K562 (cell line): ENCODE measurements at regions not wholly inside any gene's neighbourhood (a gene's known extent, or its start where the extent isn't known, plus 50 kb on each side); places are given as distances from the start of the nearest gene placed in this dataset.

ENCODE experiments used
- ATAC-seq: fragments of 200-7000 bp; cut with Tn5 transposase; 3 replicates; pipeline ENCODE4 v1.9.1; 2020; ENCODE audit warnings: moderate library complexity
- BruUV-seq: library from RNA; stranded (reverse); fragments of 400-500 nt; replicated peaks from 2 replicates; lab custom pipeline; 2021; lab: Mats Ljungman, UMichigan
- CTCF ChIA-PET: fragments of 300-600 bp; formaldehyde crosslinking; extraction: SDS; loops from one replicate; lab custom pipeline; 2021; ENCODE audit warnings: low intra/inter-chr PET ratio; lab: Yijun Ruan, JAX
- POLR2A ChIA-PET: fragments of 300-600, 350-650 bp; sonication (Branson Sonifier 250); formaldehyde crosslinking; extraction: SDS; loops from one replicate; lab custom pipeline; 2021; ENCODE audit warnings: antibody characterized with exemption, inconsistent platforms; lab: Yijun Ruan, JAX
- DNase-seq, 4 experiments: peaks; one replicate each; pipeline versions ENCODE4 v3.0.0 to v3.0.0-alpha.2; 2011 to 2018; ENCODE audit warnings: low spot score in 3 of 4, mixed read lengths in 3 of 4; ENCODE audit errors: extremely low read depth in 1 of 4
- FAIRE-seq: peaks from 2 replicates; lab custom pipeline; 2011; peaks lifted over from hg19 to GRCh38; lab: Jason Lieb, UNC
- H2AFZ ChIP-seq: 2 replicates; pipeline ENCODE4 v1.6.0; 2011; ENCODE audit warnings: low read depth, low read length, control low read depth, inconsistent platforms
- H3K27ac ChIP-seq: fragments of 200-600 bp; 3 replicates; pipeline ENCODE4 v1.8.0; 2011; ENCODE audit warnings: low read depth, mild to moderate bottlenecking, control low read depth, inconsistent platforms, low read length, moderate library complexity, mixed read lengths; ENCODE audit errors: extremely low read depth
- H3K27me3 ChIP-seq, 2 experiments: fragments of 300-600 bp in 1 of 2; 2 replicates in 1 of 2; 3 replicates in 1 of 2; pipeline versions ENCODE4 v1.6.0 to v1.8.0; 2011; ENCODE audit warnings: inconsistent platforms in 2 of 2, low read length in 2 of 2, mild to moderate bottlenecking in 1 of 2, mixed read lengths in 1 of 2, moderate library complexity in 1 of 2; ENCODE audit not compliant: control insufficient read depth in 2 of 2, insufficient read depth in 2 of 2
- H3K36me3 ChIP-seq: fragments of 300-600 bp; 3 replicates; pipeline ENCODE4 v1.8.0; 2011; ENCODE audit warnings: mild to moderate bottlenecking, low read length, inconsistent platforms; ENCODE audit not compliant: control insufficient read depth, insufficient read depth
- H3K4me1 ChIP-seq, 2 experiments: fragments of 200-600 bp in 1 of 2; replicated peaks in 1 of 2; 2 replicates in 1 of 2; 3 replicates in 1 of 2; pipeline versions ENCODE4 v1.5.1 to v1.8.0; 2011; ENCODE audit warnings: inconsistent platforms in 2 of 2, low read length in 2 of 2, mild to moderate bottlenecking in 1 of 2, mixed read lengths in 1 of 2, moderate library complexity in 1 of 2; ENCODE audit not compliant: control insufficient read depth in 2 of 2, insufficient read depth in 2 of 2
- H3K4me2 ChIP-seq: 2 replicates; pipeline ENCODE4 v1.6.1; 2011; ENCODE audit warnings: low read length, control low read depth, inconsistent platforms, mixed read lengths; ENCODE audit not compliant: insufficient read depth
- H3K4me3 ChIP-seq: fragments of 200-600 bp; sonication (generic), shearing (Covaris generic); 2 replicates; pipeline ENCODE4 v1.5.1; 2016; ENCODE audit warnings: control low read depth, inconsistent platforms
- H3K79me2 ChIP-seq: fragments of 200-600 bp; 3 replicates; pipeline ENCODE4 v1.8.0; 2011; ENCODE audit warnings: low read length, inconsistent platforms; ENCODE audit not compliant: control insufficient read depth, insufficient read depth
- H3K9ac ChIP-seq, 2 experiments: 2 replicates each; pipeline versions ENCODE4 v1.6.0 to v1.6.1; 2011; ENCODE audit warnings: low read depth in 2 of 2, low read length in 2 of 2, control low read depth in 1 of 2, inconsistent platforms in 1 of 2, mild to moderate bottlenecking in 1 of 2, mixed read lengths in 1 of 2; ENCODE audit not compliant: insufficient read depth in 1 of 2
- H3K9me1 ChIP-seq: one replicate; pipeline ENCODE4 v1.6.0; 2011; ENCODE audit warnings: inconsistent platforms, mild to moderate bottlenecking, low read length, moderate library complexity; ENCODE audit not compliant: control insufficient read depth, insufficient read depth
- H3K9me3 ChIP-seq: replicated peaks from 2 replicates; pipeline ENCODE4 v1.5.1; 2011; ENCODE audit warnings: low read depth, low read length, inconsistent platforms; ENCODE audit not compliant: control insufficient read depth, insufficient read depth
- H4K20me1 ChIP-seq: replicated peaks from 2 replicates; pipeline ENCODE4 v1.6.1; 2011; ENCODE audit warnings: low read length, inconsistent platforms, mixed read lengths; ENCODE audit not compliant: control insufficient read depth, insufficient read depth
- BCL6 ChIP-seq: fragments of 250-450 bp; sonication (Bioruptor Pico); IDR thresholded peaks from 2 replicates; pipeline ENCODE4 v1.4.0; 2020
- CC2D1A ChIP-seq: fragments of 450-650 bp; IDR thresholded peaks from 2 replicates; pipeline ENCODE4 v1.6.1; 2017; ENCODE audit warnings: mild to moderate bottlenecking
- CCAR2 ChIP-seq: fragments of 200-400 bp; formaldehyde crosslinking; IDR thresholded peaks from 2 replicates; pipeline ENCODE4 v1.6.1; 2017; ENCODE audit warnings: mild to moderate bottlenecking, low read depth, low read length
- CHD1 ChIP-seq: fragments of 200-600 bp; sonication (generic); IDR thresholded peaks from one replicate; pipeline ENCODE4 v1.6.1; 2012; ENCODE audit warnings: mild to moderate bottlenecking, moderate library complexity, low read length, inconsistent platforms
- CSDE1 ChIP-seq, 2 experiments: fragments of 450-650 bp; IDR thresholded peaks; 2 replicates each; pipeline ENCODE4 v1.6.1; 2016; ENCODE audit warnings: mild to moderate bottlenecking in 1 of 2
- GATA2 ChIP-seq: sonication (generic); formaldehyde crosslinking; IDR thresholded peaks from 2 replicates; pipeline ENCODE4 v1.4.0; 2020; ENCODE audit warnings: mild to moderate bottlenecking, missing genetic modification reagents
- GATAD2B ChIP-seq: fragments of 450-650 bp; IDR thresholded peaks from 2 replicates; pipeline ENCODE4 v1.6.1; 2017; ENCODE audit warnings: mild to moderate bottlenecking, borderline replicate concordance
- RFX1 ChIP-seq: fragments of 450-650 bp; IDR thresholded peaks from 2 replicates; pipeline ENCODE4 v1.6.1; 2016; ENCODE audit warnings: mild to moderate bottlenecking, moderate library complexity
- SP1 ChIP-seq: sonication (generic); formaldehyde crosslinking; IDR thresholded peaks from 2 replicates; pipeline ENCODE4 v1.8.1; 2022; ENCODE audit warnings: mild to moderate bottlenecking, missing genetic modification reagents
- SP2 ChIP-seq: IDR thresholded peaks from 2 replicates; pipeline ENCODE4 v1.6.1; 2011; ENCODE audit warnings: mild to moderate bottlenecking, low read depth, low read length, moderate library complexity; ENCODE audit not compliant: poor library complexity, severe bottlenecking; ENCODE audit errors: extremely low read depth
- ZNF57 ChIP-seq: fragments of 450-650 bp; formaldehyde crosslinking; IDR thresholded peaks from 2 replicates; pipeline ENCODE4 v1.4.0; 2020; ENCODE audit warnings: mild to moderate bottlenecking, moderate library complexity
- ZNF644 ChIP-seq: fragments of 200-800 bp; sonication (Bioruptor generic); IDR thresholded peaks from 2 replicates; pipeline ENCODE4 v1.6.1; 2016; ENCODE audit warnings: low read depth, missing genetic modification characterization, missing compliant biosample characterization
- ZNF76 ChIP-seq: fragments of 250-450 bp; sonication (Bioruptor Pico); IDR thresholded peaks from 2 replicates; pipeline ENCODE4 v1.4.0; 2020; ENCODE audit warnings: mild to moderate bottlenecking, moderate library complexity, borderline replicate concordance
- WGBS: fragments of 100-300 bp; shearing (Covaris generic); methylation state at CpG from one replicate; pipeline ENCODE4 v1.1.6; 2016; ENCODE audit warnings: low coverage, mixed read lengths; ENCODE audit not compliant: insufficient coverage; ENCODE audit errors: missing lambda C conversion rate; 5-methylcytosine and 5-hydroxymethylcytosine counted together
- in situ Hi-C: fragments of 300-500 bp; cut with MboI; formaldehyde crosslinking; loops from 4 replicates; pipeline ENCODE4 v1.15.0; 2018; ENCODE audit warnings: inconsistent platforms, mixed read lengths
- intact Hi-C: fragments of 100-400 bp; cut with micrococcal nuclease; formaldehyde crosslinking; loops from 2 replicates; pipeline ENCODE4 v1.14.2; 2022
- TF ChIP-seq, protein P1 (sequence below), 3 experiments: fragments of 200-800 bp in 1 of 3; sonication (Bioruptor generic) in 1 of 3; sonication (generic) in 1 of 3; formaldehyde crosslinking in 1 of 3; IDR thresholded peaks; 2 replicates each; pipeline versions ENCODE4 v1.6.1 to v1.8.0; 2016 to 2022; ENCODE audit warnings: mild to moderate bottlenecking in 2 of 3, missing compliant biosample characterization in 2 of 3, missing genetic modification characterization in 2 of 3, missing genetic modification reagents in 1 of 3
- TF ChIP-seq, protein P2 (sequence below), 2 experiments: IDR thresholded peaks; 2 replicates each; pipeline ENCODE4 v1.6.1; 2012; ENCODE audit warnings: improper control_type of control experiment in 2 of 2, low read depth in 2 of 2, low read length in 2 of 2, borderline replicate concordance in 1 of 2
- TF ChIP-seq, protein P3 (sequence below): IDR thresholded peaks from 2 replicates; pipeline ENCODE4 v1.6.1; 2014; ENCODE audit warnings: antibody characterized with exemption

DNA sequence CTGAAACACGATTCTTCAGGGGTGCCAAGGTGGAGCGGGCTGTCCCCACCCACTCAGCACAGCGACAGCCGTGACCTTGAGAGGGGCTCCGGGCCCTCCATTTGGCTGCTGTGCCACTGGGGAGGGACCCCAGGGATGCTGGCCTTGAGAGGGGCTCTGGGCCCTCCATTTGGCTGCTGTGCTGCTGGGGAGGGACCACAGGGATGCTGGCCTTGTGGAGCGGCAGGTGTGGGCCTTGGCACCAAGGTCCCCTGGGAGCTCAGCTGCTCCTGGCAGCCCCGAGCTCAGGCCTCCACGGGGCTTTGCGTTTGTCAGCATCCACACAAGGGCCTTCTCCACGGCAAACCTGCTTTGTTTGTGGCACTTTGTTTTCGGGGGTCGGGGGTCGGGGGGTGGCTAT is 137.6 kb upstream of the LPCAT1 start (continued):
- TF ChIP-seq, protein P1, sequence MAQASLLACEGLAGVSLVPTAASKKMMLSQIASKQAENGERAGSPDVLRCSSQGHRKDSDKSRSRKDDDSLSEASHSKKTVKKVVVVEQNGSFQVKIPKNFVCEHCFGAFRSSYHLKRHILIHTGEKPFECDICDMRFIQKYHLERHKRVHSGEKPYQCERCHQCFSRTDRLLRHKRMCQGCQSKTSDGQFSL (CRISPR knock-in tag; IDR thresholded peaks at IDR 0.05), result no peak
- TF ChIP-seq, protein P1 (tag; IDR thresholded peaks at IDR 0.05), result no peak
- TF ChIP-seq SP2, result no peak
- TF ChIP-seq CC2D1A, result no peak

DNA sequence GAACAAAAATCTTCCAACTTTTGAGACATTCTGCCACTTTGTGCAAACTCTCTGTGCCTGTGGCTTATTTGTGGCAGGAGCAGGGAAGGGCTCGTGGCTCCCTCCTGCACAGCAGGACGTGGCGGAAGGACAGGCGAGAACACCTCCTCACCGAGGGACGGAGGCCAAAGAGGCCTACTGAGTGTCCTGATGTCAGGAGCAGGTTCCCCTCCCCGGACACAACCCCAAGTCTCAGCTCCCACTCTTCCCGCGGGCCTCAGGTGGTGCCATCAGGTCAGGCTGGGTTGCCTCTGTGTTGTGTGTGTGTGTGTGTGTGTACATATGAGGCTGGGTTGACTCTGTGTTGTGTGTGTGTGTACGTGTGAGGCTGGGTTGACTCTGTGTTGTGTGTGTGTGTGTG is 136.8 kb upstream of the LPCAT1 start:
- H3K27me3 ChIP-seq, result peaks cover 61 to 84% of the 10 kb centered on the region in 2 experiments; a peak in 4 of 5 replicates
- H4K20me1 ChIP-seq, result peaks cover 19% of the 10 kb centered on the region
- 2% methylated on average over 10 of the region's 10 CpGs for WGBS
- no peak overlapping the region for H3K4me2 ChIP-seq
- ChIA-PET CTCF (no interaction called here), POLR2A (interaction anchor here (0.5 to 0.6 kb wide), 3 partner anchors 476 to 713 kb away, joined by 3 to 4 read pairs (median 4); no protein-coding TSS in a partner anchor)
- in situ Hi-C loops (no loop called here), intact Hi-C loops (no loop called here)
- H3K9me1 ChIP-seq, result peaks cover 3% of the 10 kb centered on the region
- no peak overlapping the region for H3K27ac ChIP-seq
- FAIRE-seq (peak; percentile 42), DNase-seq (no peak), ATAC-seq (no peak)
- no peak overlapping the region for H3K4me3 ChIP-seq
- peaks cover 0 to 21% of the 10 kb centered on the region in 2 experiments; a peak in 1 of 5 replicates for H3K4me1 ChIP-seq
- no TSS peak for BruUV-seq
- no peaks in the 10 kb centered on the region for H3K36me3 ChIP-seq
- no peaks in the 10 kb centered on the region for H3K79me2 ChIP-seq
- H2AFZ ChIP-seq, result no peak overlapping the region
- H3K9me3 ChIP-seq, result no peaks in the 10 kb centered on the region
- H3K9ac ChIP-seq, result no peak overlapping the region
- no peak for TF ChIP-seq GATAD2B
- TF ChIP-seq CCAR2, result no peak
- TF ChIP-seq GATA2 (CRISPR knock-in tag), result no peak
- no peak for TF ChIP-seq SP1 (CRISPR knock-in tag)
- no peak for TF ChIP-seq BCL6
- TF ChIP-seq ZNF57 (CRISPR knock-in tag), result no peak
- TF ChIP-seq ZNF76, result no peak
- no peak for TF ChIP-seq CSDE1 (IDR thresholded peaks at IDR 0.05)
- TF ChIP-seq CHD1, result no peak
- no peak for TF ChIP-seq RFX1
- TF ChIP-seq, protein P2, sequence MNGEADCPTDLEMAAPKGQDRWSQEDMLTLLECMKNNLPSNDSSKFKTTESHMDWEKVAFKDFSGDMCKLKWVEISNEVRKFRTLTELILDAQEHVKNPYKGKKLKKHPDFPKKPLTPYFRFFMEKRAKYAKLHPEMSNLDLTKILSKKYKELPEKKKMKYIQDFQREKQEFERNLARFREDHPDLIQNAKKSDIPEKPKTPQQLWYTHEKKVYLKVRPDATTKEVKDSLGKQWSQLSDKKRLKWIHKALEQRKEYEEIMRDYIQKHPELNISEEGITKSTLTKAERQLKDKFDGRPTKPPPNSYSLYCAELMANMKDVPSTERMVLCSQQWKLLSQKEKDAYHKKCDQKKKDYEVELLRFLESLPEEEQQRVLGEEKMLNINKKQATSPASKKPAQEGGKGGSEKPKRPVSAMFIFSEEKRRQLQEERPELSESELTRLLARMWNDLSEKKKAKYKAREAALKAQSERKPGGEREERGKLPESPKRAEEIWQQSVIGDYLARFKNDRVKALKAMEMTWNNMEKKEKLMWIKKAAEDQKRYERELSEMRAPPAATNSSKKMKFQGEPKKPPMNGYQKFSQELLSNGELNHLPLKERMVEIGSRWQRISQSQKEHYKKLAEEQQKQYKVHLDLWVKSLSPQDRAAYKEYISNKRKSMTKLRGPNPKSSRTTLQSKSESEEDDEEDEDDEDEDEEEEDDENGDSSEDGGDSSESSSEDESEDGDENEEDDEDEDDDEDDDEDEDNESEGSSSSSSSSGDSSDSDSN (IDR thresholded peaks at IDR 0.05; ENCODE audit: borderline replicate concordance in 1 of 2, low read depth in 2 of 2, low read length in 2 of 2), result no peak
- TF ChIP-seq, protein P3, sequence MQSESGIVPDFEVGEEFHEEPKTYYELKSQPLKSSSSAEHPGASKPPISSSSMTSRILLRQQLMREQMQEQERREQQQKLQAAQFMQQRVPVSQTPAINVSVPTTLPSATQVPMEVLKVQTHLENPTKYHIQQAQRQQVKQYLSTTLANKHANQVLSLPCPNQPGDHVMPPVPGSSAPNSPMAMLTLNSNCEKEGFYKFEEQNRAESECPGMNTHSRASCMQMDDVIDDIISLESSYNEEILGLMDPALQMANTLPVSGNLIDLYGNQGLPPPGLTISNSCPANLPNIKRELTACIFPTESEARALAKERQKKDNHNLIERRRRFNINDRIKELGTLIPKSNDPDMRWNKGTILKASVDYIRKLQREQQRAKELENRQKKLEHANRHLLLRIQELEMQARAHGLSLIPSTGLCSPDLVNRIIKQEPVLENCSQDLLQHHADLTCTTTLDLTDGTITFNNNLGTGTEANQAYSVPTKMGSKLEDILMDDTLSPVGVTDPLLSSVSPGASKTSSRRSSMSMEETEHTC, result no peak
- TF ChIP-seq ZNF644 (tag), result no peak
